GM19240 (cell line): ENCODE measurements at regions not wholly inside any gene's neighbourhood (a gene's known extent, or its start where the extent isn't known, plus 50 kb on each side); places are given as distances from the start of the nearest gene placed in this dataset.

ENCODE experiments used
- DNase-seq: peaks from one replicate; pipeline ENCODE4 v3.0.0; 2011; ENCODE audit warnings: low spot score; ENCODE audit not compliant: insufficient read length

DNA sequence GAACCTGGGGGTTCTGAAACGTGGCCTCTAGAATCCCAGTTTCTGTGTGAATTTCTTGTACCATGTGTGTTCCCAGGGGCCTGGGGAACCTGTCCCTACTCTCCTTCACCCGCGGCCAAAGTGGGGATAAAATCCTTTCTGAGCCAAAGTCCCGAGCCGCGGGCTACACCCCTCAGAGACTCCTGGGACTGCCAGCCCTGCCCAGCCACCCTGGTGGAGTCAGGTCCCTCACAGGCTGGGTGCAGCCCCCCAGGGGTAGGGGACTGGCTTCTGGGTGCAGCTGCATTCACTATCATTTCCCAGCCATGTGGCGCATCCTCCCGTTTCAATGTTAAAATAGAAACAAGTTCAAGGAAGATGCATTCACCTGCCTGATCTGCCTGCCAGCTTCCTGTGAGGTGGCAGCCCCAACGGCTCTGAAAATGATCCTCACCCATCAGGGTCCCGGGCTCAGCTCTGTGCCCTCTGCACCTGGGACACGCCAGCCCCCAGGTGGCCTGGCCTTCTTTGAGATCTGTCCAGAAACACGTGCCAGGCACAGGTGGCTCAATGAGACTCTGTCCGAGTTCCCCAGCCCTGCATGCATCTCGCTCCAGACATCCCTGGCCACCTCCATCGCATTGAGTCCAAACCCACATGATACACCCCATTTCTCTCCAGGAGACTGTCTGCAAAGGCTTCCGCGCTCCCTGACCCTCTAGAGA lies 338.8 kb downstream of the CTTN start:
- no peak for DNase-seq

DNA sequence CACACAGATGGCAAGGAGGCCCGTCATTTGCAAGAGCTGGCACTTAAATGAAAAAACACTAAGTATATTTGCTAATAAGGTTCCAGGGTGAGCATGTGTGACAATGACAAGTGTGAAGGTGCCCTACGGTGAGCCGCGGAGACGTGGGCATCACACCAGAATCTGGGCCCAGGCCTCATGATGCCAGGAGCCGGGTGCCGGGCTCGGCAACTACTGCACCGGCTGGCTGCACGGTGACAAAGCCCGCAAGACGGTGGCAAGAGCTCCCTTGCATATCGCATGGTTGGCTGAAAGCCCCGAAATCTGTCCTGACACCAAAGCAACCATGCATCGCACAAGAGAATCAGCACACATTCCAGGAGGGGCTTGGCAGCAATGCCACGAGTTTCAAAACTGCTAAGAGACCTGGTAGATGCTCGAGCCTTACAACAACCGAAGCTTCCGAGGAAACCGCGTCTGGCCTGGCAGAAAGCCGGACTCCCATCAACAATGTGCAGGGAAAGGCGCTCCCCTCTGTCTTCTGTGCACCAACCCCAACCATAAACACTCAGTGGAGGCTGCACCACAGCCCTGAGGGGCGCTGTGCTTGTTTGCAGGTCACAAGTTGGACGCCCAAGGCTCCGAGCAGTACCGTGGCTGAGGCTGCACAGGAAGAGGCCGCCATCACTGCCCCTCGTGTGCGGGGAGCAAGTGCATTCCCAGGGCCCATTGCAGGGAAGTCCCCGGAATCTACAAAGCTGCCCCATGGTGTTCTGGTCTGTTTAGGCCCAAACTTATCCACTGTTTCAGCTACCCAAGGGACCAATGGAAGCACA lies 339.7 kb downstream of the CTTN start:
- DNase-seq, result no peak

DNA sequence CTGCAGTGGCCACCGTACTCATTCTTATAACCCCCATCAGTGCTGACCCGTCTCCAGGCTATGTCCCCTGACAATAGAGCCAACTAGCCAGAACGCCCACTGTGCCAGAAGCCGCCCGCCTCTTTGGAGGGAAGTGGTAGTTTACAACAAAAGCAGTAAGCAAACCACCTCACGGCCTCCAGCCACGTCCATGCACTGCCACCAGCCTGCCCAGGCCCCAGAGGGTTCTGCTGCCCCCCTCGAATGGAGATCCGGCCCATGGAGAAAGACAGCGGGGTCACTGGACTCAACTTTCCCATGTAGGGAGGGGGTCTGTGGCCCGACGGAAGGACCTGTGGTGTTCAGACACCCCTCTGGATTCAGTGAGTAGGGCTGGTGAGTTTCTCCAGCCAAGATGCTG lies 340.3 kb downstream of the CTTN start:
- DNase-seq, result no peak

DNA sequence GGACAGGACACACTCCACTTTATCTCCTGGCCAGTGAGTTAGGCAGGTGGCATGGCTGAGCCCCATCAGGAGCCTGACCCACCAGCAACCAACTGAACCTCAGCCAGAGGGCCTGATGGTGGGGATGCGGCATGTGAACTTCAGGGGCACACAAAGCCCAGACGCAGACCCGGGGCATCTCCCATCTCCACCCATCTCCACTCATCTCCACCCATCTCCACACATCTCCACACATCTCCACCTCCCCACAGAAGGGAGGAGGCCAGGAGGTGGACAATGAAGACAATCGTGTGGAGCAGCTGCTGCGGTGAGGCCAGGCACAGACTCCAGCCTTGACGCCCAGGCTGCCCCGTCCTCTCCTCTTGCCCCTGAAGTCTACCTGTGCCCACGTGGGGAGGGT lies 340.8 kb downstream of the CTTN start:
- no peak for DNase-seq

DNA sequence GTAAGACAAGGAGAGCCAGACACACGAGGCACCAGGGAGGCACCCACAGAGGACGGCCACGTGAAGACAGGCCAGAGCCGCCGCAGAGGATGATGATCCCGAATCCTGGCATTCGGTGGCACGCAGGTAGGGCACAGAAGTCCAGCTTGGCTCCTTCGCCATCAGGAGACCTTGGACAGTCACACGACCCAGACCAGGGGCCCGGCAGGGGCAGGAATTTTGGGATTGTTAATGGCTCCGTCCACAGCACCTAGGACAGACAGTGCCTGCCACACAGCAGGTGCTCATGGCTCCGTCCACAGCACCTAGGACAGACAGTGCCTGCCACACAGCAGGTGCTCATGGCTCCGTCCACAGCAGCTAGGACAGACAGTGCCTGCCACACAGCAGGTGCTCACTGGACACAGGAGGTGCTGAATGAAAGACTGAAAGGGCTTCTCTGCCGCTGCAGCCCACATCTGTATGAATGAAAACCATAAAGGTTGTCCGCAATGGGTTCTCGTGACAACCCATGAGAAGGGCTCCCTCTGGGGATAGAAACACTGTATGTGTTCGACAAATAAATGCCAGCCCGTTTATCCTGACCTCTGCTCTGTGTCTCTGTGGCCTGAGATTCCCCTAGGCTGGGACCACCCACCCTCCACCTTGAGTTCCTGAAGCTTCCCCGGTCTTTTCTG lies 341.6 kb downstream of the CTTN start:
- DNase-seq, result no peak

DNA sequence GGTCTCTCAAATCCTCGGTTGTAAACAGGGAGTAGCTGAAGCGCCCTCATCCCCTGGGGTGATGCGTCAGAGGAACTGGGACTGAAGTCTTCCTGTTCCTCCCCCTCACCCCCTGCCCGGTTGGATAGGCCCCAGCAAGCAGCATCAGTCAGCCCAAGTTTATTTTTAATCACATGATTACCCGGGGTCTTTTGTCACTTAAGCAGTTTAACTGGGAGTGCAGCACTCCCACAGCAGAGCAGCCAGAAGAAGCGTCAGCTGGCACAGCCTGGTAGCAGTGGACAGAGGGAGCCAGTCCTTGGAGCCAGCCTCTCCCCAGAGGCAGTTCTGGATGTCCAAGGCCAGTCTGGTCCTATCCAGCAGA lies 342.1 kb downstream of the CTTN start:
- DNase-seq, result no peak

DNA sequence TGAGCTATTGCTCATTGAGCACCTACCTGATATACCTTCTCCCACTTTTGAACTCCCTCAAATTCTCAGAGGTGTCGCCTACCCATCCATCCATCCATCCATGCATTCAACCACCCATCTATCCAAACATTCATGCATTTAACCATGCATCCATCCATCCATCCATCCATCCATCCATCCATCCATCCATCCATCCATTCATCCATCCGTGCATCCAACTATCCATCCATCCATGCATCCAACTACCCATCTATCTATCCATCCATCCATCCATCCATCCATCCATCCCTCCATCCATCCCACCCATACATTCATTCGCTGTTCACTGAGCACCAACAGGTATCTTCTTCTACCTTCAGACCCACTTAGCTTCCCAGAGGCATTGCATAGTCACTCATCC lies 342.8 kb downstream of the CTTN start:
- no peak for DNase-seq

- no peak for DNase-seq
Measured at GRCh38 chr11:70742553-70743291, 344.4 kb downstream of the CTTN start.

GRCh38 chr11:70743329-70743728 lies 345.0 kb downstream of the CTTN start:
- DNase-seq, result no peak

- DNase-seq, result no peak
Measured at GRCh38 chr11:70743941-70744351, 345.6 kb downstream of the CTTN start.

GRCh38 chr11:70744396-70745185 lies 346.3 kb downstream of the CTTN start:
- DNase-seq, result no peak

GRCh38 chr11:70745451-70745850 lies 347.1 kb downstream of the CTTN start:
- DNase-seq, result no peak

DNA sequence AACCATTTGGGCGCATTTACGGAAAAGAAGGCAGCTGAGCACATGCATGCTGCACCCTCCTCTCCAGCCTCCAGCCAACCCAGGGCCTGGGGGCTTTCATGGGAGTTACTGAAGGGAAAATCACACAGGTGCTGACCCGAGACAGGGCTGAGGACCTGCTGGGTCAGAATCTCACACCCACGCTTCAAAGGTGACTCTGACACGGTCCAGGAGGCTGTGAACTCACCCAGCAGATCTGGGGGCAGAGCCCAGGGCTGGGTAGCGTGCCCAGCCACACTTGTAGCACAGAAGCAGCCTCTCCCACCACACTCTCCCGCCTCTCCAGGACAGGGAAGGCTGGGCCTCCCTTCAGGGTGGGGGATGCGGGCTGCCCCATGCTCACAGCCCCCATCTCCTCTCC lies 347.6 kb downstream of the CTTN start:
- no peak for DNase-seq

DNA sequence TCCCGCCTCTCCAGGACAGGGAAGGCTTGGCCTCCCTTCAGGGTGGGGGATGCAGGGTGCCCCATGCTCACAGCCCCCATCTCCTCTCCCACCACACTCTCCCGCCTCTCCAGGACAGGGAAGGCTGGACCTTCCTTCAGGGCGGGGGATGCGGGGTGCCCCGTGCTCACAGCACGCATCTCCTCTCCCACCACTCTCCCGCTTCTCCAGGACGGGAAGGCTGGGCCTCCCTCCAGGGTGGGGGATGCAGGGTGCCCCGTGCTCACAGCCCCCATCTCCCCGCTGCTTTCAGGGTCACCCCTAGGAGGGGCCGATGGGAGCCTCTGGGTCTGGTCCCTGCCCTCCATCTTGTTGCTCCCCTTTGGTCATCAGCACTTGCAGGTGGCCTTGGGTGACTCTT lies 348.0 kb downstream of the CTTN start:
- no peak for DNase-seq

GRCh38 chr11:70747285-70747684 lies 349.0 kb downstream of the CTTN start:
- DNase-seq, result no peak

GRCh38 chr11:70747921-70748320 lies 349.6 kb downstream of the CTTN start:
- DNase-seq, result no peak

DNA sequence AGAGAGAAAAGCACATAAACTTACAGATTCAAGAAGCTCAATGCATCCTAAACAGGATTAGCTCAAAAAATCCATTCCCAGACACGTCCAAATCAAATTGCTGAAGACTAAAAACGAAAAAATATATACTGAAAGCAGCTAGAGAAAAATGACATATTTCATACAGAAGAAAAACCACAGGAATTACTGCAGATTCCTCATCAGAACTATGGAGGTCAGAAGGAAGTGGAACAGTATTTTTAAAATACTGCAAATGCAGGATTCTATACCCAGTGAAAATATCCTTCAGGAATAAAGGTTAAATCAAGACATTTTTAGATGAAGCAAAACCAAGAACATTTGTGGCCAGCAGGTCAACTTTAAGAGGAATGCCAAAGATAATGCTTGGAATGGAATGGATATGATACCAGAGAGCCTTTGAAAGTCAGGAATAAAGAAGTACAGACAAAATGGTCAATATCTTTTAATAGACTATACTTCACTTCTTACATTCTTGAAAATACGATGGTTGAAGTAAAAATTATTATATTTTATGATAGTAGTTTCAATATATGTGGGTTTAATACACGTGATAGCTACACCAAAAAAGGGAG lies 352.9 kb downstream of the CTTN start:
- no peak for DNase-seq

DNA sequence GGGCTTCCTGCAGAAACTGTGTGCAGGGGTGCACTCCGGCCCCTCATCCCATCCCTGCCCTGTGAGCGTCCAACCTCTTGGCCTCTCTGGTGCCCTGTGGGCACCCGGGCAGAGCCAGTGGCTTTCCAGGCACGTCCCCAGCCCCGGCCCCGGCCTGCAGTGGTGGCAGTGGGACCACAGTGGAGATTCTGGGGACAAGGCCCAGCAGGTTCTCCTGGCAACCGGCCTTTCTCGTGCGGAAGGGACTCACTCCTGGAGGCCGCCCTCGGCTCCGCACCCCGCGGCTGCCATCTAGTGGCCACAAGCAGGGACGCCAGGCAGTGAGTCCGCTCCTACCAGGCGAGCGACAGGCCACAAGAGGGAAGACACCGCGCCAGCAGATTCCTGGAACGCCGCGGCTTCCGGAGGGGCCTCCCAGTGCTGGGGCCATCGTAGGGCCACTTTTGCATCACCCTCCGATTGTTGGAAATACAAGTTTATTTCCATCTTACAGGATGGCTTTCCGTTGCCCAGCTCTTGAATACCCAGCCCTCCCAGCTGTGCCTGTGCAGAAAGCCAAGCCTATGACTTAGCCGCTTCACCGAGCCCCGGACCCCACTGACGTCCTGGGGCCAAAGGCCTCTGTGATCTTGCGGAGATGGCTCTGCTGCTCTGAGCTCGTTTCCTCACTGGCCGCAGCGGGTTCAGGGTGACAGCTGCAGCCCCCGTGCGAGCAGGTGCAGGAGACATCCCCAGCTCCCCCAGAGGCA lies 357.3 kb downstream of the CTTN start:
- peak; percentile 79 for DNase-seq

DNA sequence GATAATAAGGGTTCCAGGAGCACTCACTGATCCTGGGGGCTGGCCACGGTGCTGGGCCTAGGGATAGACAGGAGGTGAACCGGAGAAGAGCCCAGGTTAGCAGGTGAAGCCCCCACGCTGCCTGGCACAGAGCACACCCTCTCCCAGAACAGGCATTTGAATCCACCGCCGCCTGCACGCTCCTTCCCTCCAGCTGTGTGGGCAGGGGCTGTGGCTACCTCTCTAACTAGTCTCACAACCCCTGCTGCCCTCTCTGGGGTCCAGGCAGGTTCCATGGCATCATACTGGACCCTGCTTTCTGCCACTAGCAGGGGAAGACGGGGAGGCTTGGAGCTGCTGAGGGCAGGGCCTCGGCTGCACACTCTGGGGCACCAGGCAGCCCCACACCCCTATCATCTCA lies 358.0 kb downstream of the CTTN start:
- DNase-seq, result no peak

DNA sequence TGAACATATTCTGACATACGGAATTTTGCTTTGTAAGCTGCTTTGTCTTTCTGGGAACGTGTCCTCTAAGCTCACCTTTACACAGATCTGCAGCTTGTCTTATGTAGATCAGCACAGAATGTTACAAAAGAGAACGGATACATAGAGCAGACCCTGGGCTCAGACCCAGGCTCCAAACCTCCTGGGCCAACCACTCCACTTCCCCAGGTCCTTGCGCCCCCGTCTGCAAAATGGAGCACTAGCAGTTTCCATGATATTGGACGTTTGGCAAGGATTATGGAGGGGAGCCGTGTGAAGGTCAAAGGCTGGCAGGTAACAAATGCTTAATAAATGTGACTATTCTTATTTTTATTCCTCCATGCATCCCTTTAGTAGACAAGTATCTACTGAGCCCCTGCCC lies 358.4 kb downstream of the CTTN start:
- DNase-seq, result no peak
